ENCODE measurements at regions not wholly inside any gene's neighbourhood (a gene's known extent, or its start where the extent isn't known, plus 50 kb on each side); places are given as distances from the start of the nearest gene placed in this dataset.

GRCh38 chr6:19660123-19660910 is 176.9 kb upstream of the ID4 start:
- no peak overlapping the region for H3K27ac Mint-ChIP-seq
- no peak overlapping the region for H3K4me3 Mint-ChIP-seq
- peaks cover 13% of the 10 kb centered on the region for H3K9me3 Mint-ChIP-seq

GRCh38 chr6:19662911-19663310 is 174.3 kb upstream of the ID4 start:
- H3K4me3 Mint-ChIP-seq: no peak overlapping the region

More at GRCh38 chr6:19660123-19660910, 176.9 kb upstream of the ID4 start:
- no peaks in the 10 kb centered on the region for H3K36me3 Mint-ChIP-seq
- no peaks in the 10 kb centered on the region for H3K4me1 Mint-ChIP-seq
- DNase-seq (ENCODE audit: low spot score in 2 of 2) (no peak), ATAC-seq (no peak)

GRCh38 chr6:19663479-19663878 is 173.7 kb upstream of the ID4 start:
- H3K4me3 Mint-ChIP-seq: no peak overlapping the region
- H3K9me3 Mint-ChIP-seq: peaks cover 7% of the 10 kb centered on the region
- ATAC-seq (no peak), DNase-seq (ENCODE audit: low spot score in 2 of 2) (no peak)
- H3K36me3 Mint-ChIP-seq: no peaks in the 10 kb centered on the region
- no peaks in the 10 kb centered on the region for H3K4me1 Mint-ChIP-seq
- no peak overlapping the region for H3K27ac Mint-ChIP-seq

More at GRCh38 chr6:19662911-19663310, 174.3 kb upstream of the ID4 start:
- Mint-ChIP-seq H3K36me3 (no peaks in the 10 kb centered on the region), H3K4me1 (no peaks in the 10 kb centered on the region), H3K9me3 (peaks cover 7% of the 10 kb centered on the region), H3K27ac (no peak overlapping the region)
- ATAC-seq: no peak
- DNase-seq (ENCODE audit: low spot score in 2 of 2): no peak

DNA sequence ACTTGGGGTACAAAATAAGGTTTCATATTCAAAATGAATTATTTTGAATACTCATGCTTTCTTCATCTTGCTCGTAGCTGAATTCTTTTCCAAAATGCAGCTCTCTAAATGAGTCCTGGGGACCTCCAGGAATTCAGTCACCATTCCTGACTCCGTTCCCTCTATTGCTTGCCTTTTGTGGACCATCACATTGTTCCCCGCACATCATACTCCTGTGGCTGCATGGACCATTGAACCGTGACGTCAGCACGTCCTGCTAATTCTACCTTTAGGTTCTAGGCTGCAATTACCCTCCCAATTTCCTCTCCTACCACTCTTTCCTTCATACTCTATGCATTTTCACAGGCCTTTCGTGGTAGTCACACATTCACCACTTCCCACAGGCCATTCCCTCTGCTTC is 173.1 kb upstream of the ID4 start:
- Mint-ChIP-seq H3K27ac (no peak overlapping the region), H3K4me1 (no peaks in the 10 kb centered on the region), H3K9me3 (peaks cover 7% of the 10 kb centered on the region), H3K4me3 (no peak overlapping the region), H3K36me3 (no peaks in the 10 kb centered on the region)
- ATAC-seq (no peak), DNase-seq (ENCODE audit: low spot score in 2 of 2) (no peak)

DNA sequence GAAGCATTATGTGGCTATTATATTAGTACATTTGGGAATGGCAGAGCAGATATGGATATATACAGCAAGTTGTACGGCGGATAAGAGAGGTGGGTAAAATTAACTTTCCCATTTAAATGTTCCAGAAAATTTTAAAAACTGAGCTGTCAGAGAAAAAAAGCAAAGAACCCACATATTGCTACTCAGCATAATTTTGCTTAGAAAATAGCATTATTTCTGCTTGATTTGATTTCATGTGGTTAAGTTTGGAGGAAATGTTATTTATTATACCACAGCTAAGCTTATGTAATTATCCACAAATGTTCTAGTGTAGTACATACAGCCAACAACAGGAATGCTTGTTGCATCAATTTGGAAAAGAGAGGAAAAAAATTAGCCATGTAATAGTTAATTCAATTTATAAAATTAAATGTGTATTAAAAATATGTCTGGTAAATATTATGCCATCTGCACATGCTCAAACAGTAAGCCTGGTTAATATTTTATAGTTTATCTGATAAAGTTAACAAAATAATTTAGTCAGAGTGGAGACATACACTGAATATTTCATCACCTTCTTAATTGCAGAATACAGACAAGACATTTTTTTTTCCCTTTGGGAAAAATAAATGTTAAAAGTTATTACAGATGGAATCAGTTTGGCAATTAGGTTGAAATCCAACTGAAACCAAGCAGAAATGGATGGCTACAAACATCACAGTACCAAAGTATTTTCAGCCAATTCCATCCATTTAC is 172.1 kb upstream of the ID4 start:
- no peaks in the 10 kb centered on the region for H3K4me1 Mint-ChIP-seq
- ATAC-seq (no peak), DNase-seq (ENCODE audit: low spot score in 2 of 2) (no peak)
- H3K27ac Mint-ChIP-seq: no peak overlapping the region
- H3K9me3 Mint-ChIP-seq: peaks cover 7% of the 10 kb centered on the region
- no peak overlapping the region for H3K4me3 Mint-ChIP-seq
- no peaks in the 10 kb centered on the region for H3K36me3 Mint-ChIP-seq

- no peak for DNase-seq (ENCODE audit: low spot score in 2 of 2)
- Mint-ChIP-seq H3K4me1 (no peaks in the 10 kb centered on the region), H3K36me3 (no peaks in the 10 kb centered on the region), H3K4me3 (no peak overlapping the region), H3K9me3 (peaks cover 10% of the 10 kb centered on the region), H3K27ac (no peak overlapping the region)
- ATAC-seq: no peak
Observed at GRCh38 chr6:19665613-19665909, 171.6 kb upstream of the ID4 start.

DNA sequence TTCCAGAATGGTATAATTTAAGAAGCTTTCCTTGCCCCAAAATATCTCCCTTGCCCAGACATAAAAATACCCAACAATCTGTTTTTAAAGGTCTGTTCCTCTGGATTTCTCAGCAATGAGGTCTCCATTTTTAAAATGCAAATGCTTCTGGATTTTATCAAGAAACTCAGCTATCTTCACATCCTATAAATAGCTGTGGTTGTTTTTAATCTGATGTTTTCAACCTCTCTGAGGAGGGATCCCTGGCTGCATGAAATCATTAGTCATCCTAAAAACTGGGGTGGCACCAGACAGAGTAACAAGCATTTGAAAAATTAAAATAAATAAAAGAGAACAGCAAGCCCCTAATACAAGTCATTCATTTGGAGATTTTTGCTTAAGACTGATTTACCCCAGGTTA is 168.5 kb upstream of the ID4 start:
- Mint-ChIP-seq H3K9me3 (peaks cover 10% of the 10 kb centered on the region), H3K4me1 (no peaks in the 10 kb centered on the region), H3K36me3 (no peaks in the 10 kb centered on the region), H3K4me3 (no peak overlapping the region), H3K27ac (no peak overlapping the region)
- DNase-seq (ENCODE audit: low spot score in 2 of 2) (no peak), ATAC-seq (no peak)

- H3K9me3 Mint-ChIP-seq: peaks cover 10% of the 10 kb centered on the region
- ATAC-seq (no peak), DNase-seq (ENCODE audit: low spot score in 2 of 2) (no peak)
- H3K27ac Mint-ChIP-seq: no peak overlapping the region
- no peaks in the 10 kb centered on the region for H3K4me1 Mint-ChIP-seq
- H3K4me3 Mint-ChIP-seq: no peak overlapping the region
- no peaks in the 10 kb centered on the region for H3K36me3 Mint-ChIP-seq
Observed at GRCh38 chr6:19669206-19669605, 168.0 kb upstream of the ID4 start.

DNA sequence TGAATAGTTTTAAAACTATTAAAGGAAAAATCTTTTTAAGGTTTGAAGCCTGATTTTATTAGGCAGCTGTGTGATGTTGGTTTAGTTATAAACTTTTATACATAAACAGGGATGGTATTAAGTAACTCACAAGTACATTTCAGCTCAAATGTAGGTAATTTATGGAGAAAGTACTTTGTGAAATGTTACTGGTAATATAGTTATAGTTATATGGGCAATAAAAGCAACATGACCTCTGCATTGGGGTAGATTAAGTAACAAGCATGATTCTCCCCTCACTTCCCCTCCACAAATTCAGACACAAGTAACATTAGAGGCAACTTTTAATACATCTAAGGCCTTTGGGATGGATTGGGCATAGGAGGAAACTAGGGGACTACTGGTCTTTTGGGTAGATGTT is 154.3 kb upstream of the ID4 start:
- H3K4me3 Mint-ChIP-seq: no peak overlapping the region
- DNase-seq (ENCODE audit: low spot score in 2 of 2): no peak
- H3K9me3 Mint-ChIP-seq: no peaks in the 10 kb centered on the region
- no peak overlapping the region for H3K27ac Mint-ChIP-seq
- H3K36me3 Mint-ChIP-seq: no peaks in the 10 kb centered on the region
- ATAC-seq: no peak
- H3K4me1 Mint-ChIP-seq: no peaks in the 10 kb centered on the region

- no peaks in the 10 kb centered on the region for H3K36me3 Mint-ChIP-seq
- no peak for DNase-seq (ENCODE audit: low spot score in 2 of 2)
- no peaks in the 10 kb centered on the region for H3K4me1 Mint-ChIP-seq
- ATAC-seq: no peak
- H3K4me3 Mint-ChIP-seq: no peak overlapping the region
- H3K9me3 Mint-ChIP-seq: no peaks in the 10 kb centered on the region
- H3K27ac Mint-ChIP-seq: no peak overlapping the region
Observed at GRCh38 chr6:19690325-19691075, 146.7 kb upstream of the ID4 start.

GRCh38 chr6:19691465-19692167 is 145.6 kb upstream of the ID4 start:
- DNase-seq (ENCODE audit: low spot score in 2 of 2): no peak
- H3K27ac Mint-ChIP-seq: no peak overlapping the region
- no peaks in the 10 kb centered on the region for H3K36me3 Mint-ChIP-seq
- ATAC-seq: no peak
- H3K9me3 Mint-ChIP-seq: no peaks in the 10 kb centered on the region
- H3K4me1 Mint-ChIP-seq: no peaks in the 10 kb centered on the region
- H3K4me3 Mint-ChIP-seq: no peak overlapping the region

DNA sequence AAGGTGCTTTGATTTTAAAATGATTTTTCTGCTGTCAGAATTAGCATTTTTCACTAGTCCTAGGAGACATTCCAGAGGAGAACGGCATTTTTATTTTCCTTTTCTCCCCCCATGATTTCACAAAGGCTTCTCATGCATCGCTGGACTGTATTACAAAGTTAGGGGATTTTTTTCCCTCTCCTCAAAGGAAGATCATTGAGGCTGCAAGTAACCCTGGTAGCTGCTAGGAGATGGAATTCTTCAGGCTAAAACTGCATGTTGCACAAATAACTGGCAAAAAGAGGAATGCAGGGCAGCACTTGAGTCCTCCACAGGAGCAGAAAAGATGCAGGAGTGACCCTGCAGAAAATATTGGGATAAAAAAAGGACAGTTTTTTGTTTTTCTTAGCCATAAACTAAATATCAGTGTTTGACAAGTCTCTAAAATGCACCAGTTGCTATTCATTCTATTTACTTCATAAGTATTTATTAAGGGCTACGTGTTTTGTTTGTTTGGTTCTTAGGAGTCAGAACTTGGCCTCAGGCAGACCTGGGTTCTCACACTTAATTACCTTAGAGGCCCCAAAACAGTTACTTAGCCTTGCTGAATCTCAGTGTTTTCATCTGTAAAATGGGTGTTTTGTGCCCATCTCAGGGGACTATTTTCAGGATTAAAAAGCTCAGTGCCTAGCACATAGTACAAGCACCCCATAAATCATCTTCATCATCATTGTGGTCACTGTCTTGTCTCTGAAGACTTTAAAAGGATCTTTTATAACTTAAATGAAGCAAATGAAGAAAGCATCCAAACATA is 144.5 kb upstream of the ID4 start:
- no peaks in the 10 kb centered on the region for H3K4me1 Mint-ChIP-seq
- no peak overlapping the region for H3K27ac Mint-ChIP-seq
- no peaks in the 10 kb centered on the region for H3K9me3 Mint-ChIP-seq
- DNase-seq (ENCODE audit: low spot score in 2 of 2) (no peak), ATAC-seq (no peak)
- H3K4me3 Mint-ChIP-seq: no peak overlapping the region
- no peaks in the 10 kb centered on the region for H3K36me3 Mint-ChIP-seq

- Mint-ChIP-seq H3K9me3 (peaks cover 3% of the 10 kb centered on the region), H3K36me3 (no peaks in the 10 kb centered on the region), H3K4me1 (no peaks in the 10 kb centered on the region), H3K27ac (no peak overlapping the region), H3K4me3 (no peak overlapping the region)
- ATAC-seq: no peak
- no peak for DNase-seq (ENCODE audit: low spot score in 2 of 2)
Observed at GRCh38 chr6:19694697-19695096, 142.5 kb upstream of the ID4 start.

- Mint-ChIP-seq H3K4me1 (no peaks in the 10 kb centered on the region), H3K27ac (no peak overlapping the region), H3K4me3 (no peak overlapping the region), H3K36me3 (no peaks in the 10 kb centered on the region), H3K9me3 (peaks cover 6% of the 10 kb centered on the region)
- DNase-seq (ENCODE audit: low spot score in 2 of 2) (no peak), ATAC-seq (peak; percentile 56)
Observed at GRCh38 chr6:19697744-19698290, 139.4 kb upstream of the ID4 start.
